GM19455 (cell line): ENCODE measurements at regions not wholly inside any gene's neighbourhood (a gene's known extent, or its start where the extent isn't known, plus 50 kb on each side); places are given as distances from the start of the nearest gene placed in this dataset.
"Not testable (repeated sequence)": the region's sequence is repeated elsewhere in the genome, so short reads cannot be mapped to it uniquely, and the experiment has no call there.

Experiments
- ATAC-seq: cut with Tn5 transposase; IDR thresholded peaks from one replicate; pipeline ENCODE4 v1.9.1; 2021; ENCODE audit not compliant: unreplicated experiment

DNA sequence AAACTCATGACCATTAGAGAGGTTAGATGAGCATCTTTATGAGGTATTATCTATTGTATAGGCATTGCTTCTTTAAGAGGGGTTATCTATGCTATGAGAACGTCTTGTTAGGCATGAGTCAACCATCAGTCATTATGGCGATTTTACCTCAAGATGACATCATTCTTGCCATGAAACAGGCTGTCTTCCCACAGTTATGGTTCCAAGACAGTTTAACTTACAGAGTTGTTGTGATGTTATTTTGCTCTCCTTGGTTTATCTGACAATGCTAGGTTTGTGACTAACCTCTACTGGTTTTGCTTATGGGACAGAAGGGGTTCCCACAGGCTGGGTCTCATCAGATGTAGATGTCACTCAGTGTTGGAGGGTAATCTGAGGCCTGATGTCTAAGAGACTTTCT, 1864.7 kb upstream of the ACO1 start:
- ATAC-seq, result no peak

DNA sequence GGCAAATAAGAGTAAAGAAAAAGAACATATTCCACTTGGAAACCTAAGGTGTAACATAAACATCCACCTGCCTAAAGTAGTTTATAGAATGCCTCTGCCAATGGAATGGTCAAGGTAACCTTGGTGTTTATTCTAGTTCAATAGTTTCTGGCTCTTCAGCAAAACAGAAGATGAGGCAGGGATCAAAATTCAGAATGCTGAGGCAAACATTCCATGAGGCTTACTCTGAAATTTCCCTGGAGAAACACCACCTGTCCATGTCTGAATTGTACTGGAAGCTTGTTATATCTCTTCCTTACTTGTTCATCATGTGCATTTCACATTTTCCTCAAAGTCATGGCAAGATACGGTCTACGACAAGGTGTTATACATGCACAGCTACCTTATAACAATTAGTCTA, 1862.4 kb upstream of the ACO1 start:
- ATAC-seq, result no peak

GRCh38 chr9:30522486-30522885, 1862.0 kb upstream of the ACO1 start:
- no peak for ATAC-seq

- no peak for ATAC-seq
Observed at GRCh38 chr9:30524311-30524710, 1860.1 kb upstream of the ACO1 start.

- ATAC-seq, result no peak
Observed at GRCh38 chr9:30534455-30534854, 1850.0 kb upstream of the ACO1 start.

DNA sequence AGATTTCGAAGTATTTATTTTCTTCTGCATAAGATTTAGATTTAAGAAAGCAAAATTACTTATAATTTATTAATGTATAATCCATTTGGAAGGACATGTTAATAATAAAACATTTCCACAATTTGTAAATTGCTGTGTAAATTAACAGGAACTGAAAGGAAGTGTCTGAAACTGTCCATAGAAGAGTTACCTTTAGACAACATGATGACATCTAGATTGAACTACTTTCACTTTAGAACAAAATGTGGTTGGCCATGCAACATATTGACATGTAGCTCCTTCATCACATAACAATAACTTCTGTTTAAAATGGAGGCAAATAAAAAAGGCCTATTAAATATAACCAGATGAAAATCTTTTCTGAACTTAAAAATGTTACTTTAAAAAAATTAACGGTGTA, 1849.5 kb upstream of the ACO1 start:
- ATAC-seq, result no peak

GRCh38 chr9:30536494-30536893, 1847.9 kb upstream of the ACO1 start:
- ATAC-seq, result no peak

- ATAC-seq, result not testable (repeated sequence)
Observed at GRCh38 chr9:30539696-30540095, 1844.7 kb upstream of the ACO1 start.

DNA sequence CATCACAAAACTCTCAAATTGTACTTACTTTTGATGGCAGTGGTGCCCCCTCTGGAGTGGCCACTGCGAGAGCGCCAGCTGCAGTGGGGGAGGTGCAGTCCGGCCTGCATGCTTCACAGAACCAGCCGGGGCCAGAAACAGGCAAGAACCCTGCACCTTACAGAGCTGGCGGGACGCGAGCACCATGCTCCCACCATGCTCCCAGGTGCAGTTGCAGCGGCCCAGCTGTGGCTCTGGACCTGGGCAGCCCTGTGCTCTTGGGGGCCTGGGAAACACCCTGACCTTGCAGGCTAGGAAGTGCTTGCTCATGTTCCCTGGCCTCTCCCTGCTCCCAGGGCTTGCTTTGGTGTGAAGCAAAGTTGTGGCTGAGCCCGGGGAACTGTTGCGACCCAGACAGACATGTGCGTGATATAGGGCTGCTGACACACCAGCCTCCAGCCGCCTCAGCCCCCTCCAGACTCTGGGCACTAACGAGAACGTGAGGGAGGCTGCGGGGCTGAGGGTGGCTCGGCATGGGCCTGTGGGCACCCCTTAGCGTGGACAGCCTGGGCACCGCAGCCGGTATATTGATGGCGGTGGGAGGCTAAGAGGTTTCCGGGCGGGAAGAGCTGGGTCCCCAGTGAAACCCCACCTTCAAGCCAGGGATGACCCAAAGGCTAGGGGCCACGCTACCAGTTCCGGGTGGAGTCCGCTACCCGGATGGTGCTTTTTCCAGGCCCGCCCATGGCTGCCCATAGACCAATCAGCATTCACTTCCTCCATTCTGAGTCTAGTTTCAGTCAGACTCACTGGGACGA, 1809.9 kb upstream of the ACO1 start:
- ATAC-seq, result no peak

- no peak for ATAC-seq
Observed at GRCh38 chr9:30575218-30575617, 1809.2 kb upstream of the ACO1 start.

- ATAC-seq, result no peak
Observed at GRCh38 chr9:30575691-30576090, 1808.8 kb upstream of the ACO1 start.

DNA sequence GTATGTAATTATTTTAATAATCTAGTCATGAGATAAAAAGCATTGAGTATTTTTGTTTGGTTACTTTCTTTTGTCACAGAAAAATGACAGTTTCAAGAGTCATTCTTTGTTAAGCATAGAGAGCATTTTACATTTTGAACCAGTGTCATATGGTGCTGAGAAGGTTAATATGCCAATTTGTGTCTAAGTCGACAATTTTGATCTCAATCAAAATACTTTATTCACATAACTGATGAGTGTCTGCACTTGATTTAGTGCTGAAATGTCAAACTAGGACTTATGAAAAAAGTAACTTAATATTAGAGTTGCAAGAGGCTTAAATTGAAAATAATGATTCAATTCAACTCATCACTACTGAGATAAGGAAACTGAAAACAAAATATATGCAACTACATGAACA, 1804.6 kb upstream of the ACO1 start:
- no peak for ATAC-seq

DNA sequence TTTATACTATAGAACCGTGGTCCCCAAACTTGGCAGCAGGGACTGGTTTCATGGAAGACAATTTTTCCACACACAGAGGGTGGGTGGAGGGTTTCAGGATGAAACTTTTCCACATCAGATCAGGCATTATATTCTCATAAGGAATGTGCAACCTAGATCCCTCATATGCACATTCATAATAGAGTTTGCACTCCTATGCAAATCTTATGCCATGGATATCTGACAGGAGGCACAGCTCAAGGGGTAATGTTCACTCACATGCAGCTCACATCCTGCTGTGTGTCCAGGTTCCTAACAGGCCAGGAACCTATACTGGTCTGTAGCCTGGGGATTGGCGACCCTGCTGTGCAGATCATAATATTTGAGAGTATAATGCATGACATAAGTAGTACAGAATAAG, 1802.2 kb upstream of the ACO1 start:
- ATAC-seq, result no peak

- no peak for ATAC-seq
Observed at GRCh38 chr9:30584559-30584958, 1799.9 kb upstream of the ACO1 start.

DNA sequence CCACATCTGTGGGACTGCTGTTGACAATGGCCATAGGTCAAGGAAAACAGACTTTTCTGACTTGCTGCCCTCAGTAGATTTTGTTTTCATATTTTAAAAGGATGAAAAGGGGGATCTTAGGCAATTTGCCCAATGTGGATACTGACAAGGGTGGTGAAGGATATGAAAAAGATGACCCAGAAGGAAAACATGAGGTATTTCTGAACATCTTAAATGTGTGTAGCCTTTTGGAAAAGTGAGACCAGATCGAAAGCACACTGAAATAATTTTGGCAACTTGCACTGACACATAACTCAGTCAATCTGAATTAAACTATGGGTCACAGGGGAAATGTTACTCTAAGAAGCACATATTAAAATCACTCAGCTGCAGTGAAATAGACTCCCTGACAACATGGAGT, 1793.0 kb upstream of the ACO1 start:
- ATAC-seq, result no peak

DNA sequence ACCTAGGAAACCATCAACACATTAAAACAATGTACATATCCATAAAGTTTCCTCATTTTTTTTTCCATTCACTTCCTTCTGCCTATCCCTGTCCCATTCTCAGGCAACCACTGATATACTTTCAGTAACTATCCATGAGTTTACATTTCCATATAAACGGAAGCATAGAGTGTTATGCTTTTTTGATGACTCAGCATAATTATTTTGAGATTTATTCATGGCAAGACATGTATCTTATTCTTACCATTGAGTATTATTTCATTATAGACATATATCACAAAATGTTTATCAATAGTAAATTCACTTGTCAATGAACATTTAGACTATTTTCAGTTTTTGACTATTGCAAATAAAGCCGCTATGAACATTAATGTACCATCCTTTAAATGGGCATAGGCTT, 1786.8 kb upstream of the ACO1 start:
- no peak for ATAC-seq

DNA sequence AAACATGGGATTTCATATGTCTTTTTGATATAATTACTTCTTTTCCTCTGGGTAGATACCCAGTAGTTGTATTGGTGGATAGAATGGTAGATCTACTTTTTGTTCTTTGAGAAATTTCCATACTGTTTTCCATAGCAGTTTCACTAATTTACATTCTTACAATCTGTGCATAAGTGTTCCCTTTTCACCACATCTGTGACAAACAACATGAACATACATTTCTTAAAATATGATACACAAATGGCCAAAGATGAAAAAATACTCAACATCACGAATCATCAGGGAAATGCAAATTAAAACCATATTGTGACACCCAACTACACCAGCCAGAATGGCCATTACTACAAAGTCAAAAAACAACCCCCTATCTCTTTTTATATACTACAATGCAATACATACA, 1778.5 kb upstream of the ACO1 start:
- no peak for ATAC-seq

DNA sequence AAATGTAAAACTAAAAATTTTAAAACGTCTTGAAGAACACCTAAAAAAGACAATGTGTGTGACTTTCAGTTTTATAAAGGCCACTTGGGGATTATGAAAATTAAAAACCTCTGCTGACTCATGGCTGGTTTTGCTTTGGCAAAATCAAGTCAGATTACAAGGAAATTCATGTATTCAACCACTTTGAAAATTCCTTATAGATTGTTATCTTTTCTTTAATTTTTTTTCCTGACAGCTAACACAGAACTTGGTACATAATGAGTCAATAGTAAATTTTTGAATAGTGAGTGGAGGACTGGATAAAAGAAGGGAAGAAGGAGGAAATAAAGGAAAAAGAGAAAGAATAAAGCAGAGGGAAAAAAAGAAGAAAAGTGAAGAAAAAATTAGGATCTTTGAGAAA, 1774.7 kb upstream of the ACO1 start:
- no peak for ATAC-seq

DNA sequence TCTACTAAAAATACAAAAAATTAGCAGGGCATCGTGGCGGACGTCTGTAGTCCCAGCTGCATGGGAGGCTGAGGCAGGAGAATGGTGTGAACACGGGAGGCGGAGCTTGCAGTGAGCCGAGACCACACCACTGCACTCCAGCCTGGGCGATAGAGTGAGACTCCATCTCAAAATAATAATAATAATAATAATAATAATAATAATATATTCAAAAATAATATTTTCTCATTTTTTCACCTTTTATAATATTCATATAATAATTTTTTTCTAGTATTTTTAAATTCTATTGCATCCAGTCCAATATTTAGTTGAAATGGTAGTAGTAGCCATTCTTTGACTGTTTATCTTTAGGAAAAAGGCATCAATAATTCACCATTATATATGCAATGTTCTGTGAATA, 1767.7 kb upstream of the ACO1 start:
- not testable (repeated sequence) for ATAC-seq

DNA sequence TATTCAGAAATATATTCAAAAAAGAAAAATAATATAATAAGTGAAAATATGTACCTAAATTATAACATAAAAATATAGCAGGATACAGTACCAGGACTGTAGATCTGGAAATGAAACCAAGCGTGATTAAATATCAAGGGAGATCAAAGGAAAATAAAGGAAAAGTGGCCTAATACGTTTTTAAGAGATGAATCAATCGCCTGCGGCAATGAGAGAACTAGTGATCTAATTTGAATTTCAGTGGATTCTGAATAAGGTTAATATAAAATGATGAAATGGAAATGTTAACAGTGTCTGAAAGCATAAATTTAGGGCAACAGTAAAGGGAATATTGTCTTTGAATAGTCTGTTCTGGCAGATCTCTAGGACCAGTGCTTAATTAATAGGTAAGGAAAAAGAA, 1761.9 kb upstream of the ACO1 start:
- no peak for ATAC-seq

DNA sequence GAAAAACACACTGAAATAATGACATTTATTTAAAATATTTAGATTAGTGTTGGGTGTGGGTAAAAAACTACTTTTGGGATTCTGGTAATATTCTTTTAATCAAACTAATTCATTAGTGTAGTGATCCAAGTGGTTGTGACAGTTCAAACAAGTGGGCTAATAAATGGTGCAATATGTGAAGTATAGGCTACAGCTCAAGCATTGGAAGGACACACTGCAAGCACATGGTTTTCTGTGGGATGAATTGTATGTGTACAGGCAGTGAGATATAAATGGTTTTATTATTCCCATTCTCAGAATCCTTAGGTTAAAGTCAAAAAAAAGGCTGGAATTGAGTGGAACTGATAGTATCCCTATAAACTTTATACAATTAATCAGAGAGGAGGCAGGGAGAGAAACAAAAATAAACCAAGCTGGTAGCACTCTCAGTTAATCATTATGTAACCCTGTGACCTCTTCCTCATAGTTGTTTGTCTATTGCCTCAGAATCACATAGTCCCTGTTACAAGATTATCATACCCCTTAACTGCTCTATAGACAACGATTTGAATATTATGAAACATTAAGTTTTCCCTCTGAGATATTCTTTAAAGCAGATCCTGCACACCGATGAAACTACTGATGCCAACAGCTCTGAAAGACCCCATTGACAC, 1755.4 kb upstream of the ACO1 start:
- no peak for ATAC-seq

GRCh38 chr9:30630459-30630858, 1754.0 kb upstream of the ACO1 start:
- no peak for ATAC-seq

GRCh38 chr9:30646639-30647038, 1737.8 kb upstream of the ACO1 start:
- ATAC-seq, result not testable (repeated sequence)
